CD4-positive, alpha-beta T cell (primary cell): ENCODE measurements at regions not wholly inside any gene's neighbourhood (a gene's known extent, or its start where the extent isn't known, plus 50 kb on each side); places are given as distances from the start of the nearest gene placed in this dataset.

Experiments
- ATAC-seq: fragments of 200-7000 bp; cut with Tn5 transposase; one replicate; pipeline ENCODE4 v1.10.0; 2022; ENCODE audit warnings: mild to moderate bottlenecking; ENCODE audit not compliant: poor library complexity
- CTCF ChIA-PET: fragments of 350-600 bp; sonication (Branson Sonifier 250); formaldehyde crosslinking; loops from one replicate; lab custom pipeline; 2021; ENCODE audit warnings: antibody characterized with exemption, inconsistent platforms; lab: Charles Lee
- POLR2A ChIA-PET: fragments of 350-600 bp; sonication (Branson Sonifier 250); formaldehyde crosslinking; loops from one replicate; lab custom pipeline; 2021; ENCODE audit warnings: antibody characterized with exemption, inconsistent platforms; lab: Charles Lee
- DNase-seq, 14 experiments: peaks; one replicate each; pipeline ENCODE4 v3.0.0-alpha.2; 2013 to 2020; ENCODE audit warnings: mixed read lengths in 2 of 14
- H3K27ac ChIP-seq, 2 donors: one replicate each; pipeline versions ENCODE4 v1.5.1 to v1.7.0; 2013; ENCODE audit warnings: low read length in 2 of 2, low read depth in 1 of 2, mild to moderate bottlenecking in 1 of 2
- H3K27me3 ChIP-seq, 2 experiments: 1 replicate in 1 of 2; 2 replicates in 1 of 2; pipeline versions ENCODE4 v1.6.1 to v1.7.0; 2013; ENCODE audit warnings: low read length in 2 of 2, control low read depth in 1 of 2, mild to moderate bottlenecking in 1 of 2, moderate library complexity in 1 of 2; ENCODE audit not compliant: insufficient read depth in 2 of 2, control insufficient read depth in 1 of 2
- H3K36me3 ChIP-seq: one replicate; pipeline ENCODE4 v1.6.1; 2013; ENCODE audit warnings: low read length, control low read depth; ENCODE audit not compliant: insufficient read depth
- H3K4me1 ChIP-seq: one replicate; pipeline ENCODE4 v1.6.1; 2013; ENCODE audit warnings: low read length, control low read depth; ENCODE audit not compliant: insufficient read depth
- H3K4me3 ChIP-seq: one replicate; pipeline ENCODE4 v1.5.1; 2013; ENCODE audit warnings: mild to moderate bottlenecking, low read length, moderate library complexity
- H3K9me3 ChIP-seq, 2 experiments: 1 replicate in 1 of 2; 2 replicates in 1 of 2; pipeline versions ENCODE4 v1.6.1 to v1.7.0; 2013; ENCODE audit warnings: low read length in 2 of 2, mild to moderate bottlenecking in 2 of 2, control low read depth in 1 of 2, moderate library complexity in 1 of 2; ENCODE audit not compliant: control insufficient read depth in 1 of 2, insufficient read depth in 1 of 2
- H3K27ac Mint-ChIP-seq: one replicate; pipeline ENCODE4 v1.8.0; 2020; ENCODE audit warnings: mixed read lengths
- H3K27me3 Mint-ChIP-seq: one replicate; pipeline ENCODE4 v1.8.0; 2021; ENCODE audit warnings: mixed read lengths
- H3K36me3 Mint-ChIP-seq: one replicate; pipeline ENCODE4 v1.8.0; 2021; ENCODE audit warnings: low read depth, mixed read lengths
- H3K4me1 Mint-ChIP-seq: one replicate; pipeline ENCODE4 v1.8.0; 2021; ENCODE audit warnings: low read depth, mixed read lengths
- H3K4me3 Mint-ChIP-seq: one replicate; pipeline ENCODE4 v1.8.0; 2020; ENCODE audit warnings: mild to moderate bottlenecking, mixed read lengths
- H3K9me3 Mint-ChIP-seq: one replicate; pipeline ENCODE4 v1.8.0; 2020; ENCODE audit warnings: mixed read lengths
- CTCF ChIP-seq: fragments of 200-600 bp; IDR thresholded peaks from one replicate; pipeline ENCODE4 v1.8.0; 2022; ENCODE audit warnings: antibody characterized with exemption, mild to moderate bottlenecking
- intact Hi-C, 2 experiments: fragments of 100-400 bp; cut with DNase I in 1 of 2; cut with micrococcal nuclease in 1 of 2; formaldehyde crosslinking; loops; one replicate each; pipeline versions ENCODE4 v1.15.1 to v1.9.0; 2023 to 2025; cut with DNase I, micrococcal nuclease

- ATAC-seq = no peak
- Mint-ChIP-seq H3K4me1 (no peaks in the 10 kb centered on the region), H3K36me3 (no peaks in the 10 kb centered on the region), H3K27ac (no peak overlapping the region), H3K4me3 (no peak overlapping the region), H3K27me3 (peaks cover 30% of the 10 kb centered on the region), H3K9me3 (no peaks in the 10 kb centered on the region)
- Histone ChIP-seq H3K9me3 (no peaks in the 10 kb centered on the region), H3K4me3 (no peak overlapping the region), H3K4me1 (no peaks in the 10 kb centered on the region), H3K36me3 (no peaks in the 10 kb centered on the region), H3K27me3 (peaks cover 4 to 27% of the 10 kb centered on the region in 2 experiments), H3K27ac (no peak overlapping the region)
- intact Hi-C loops = no loop called here
- POLR2A ChIA-PET = no interaction called here
- TF ChIP-seq CTCF = no peak
- no peak for DNase-seq
- CTCF ChIA-PET = no interaction called here
Measured at GRCh38 chr9:134502266-134502791, 139.3 kb upstream of the COL5A1 start.

- Mint-ChIP-seq H3K9me3 (no peaks in the 10 kb centered on the region), H3K27ac (no peak overlapping the region), H3K4me1 (no peaks in the 10 kb centered on the region), H3K36me3 (no peaks in the 10 kb centered on the region), H3K4me3 (no peak overlapping the region), H3K27me3 (peaks cover 32% of the 10 kb centered on the region)
- ChIA-PET POLR2A (no interaction called here), CTCF (no interaction called here)
- no peaks in the 10 kb centered on the region for H3K4me1 ChIP-seq
- no peak for TF ChIP-seq CTCF
- no peak overlapping the region for H3K4me3 ChIP-seq
- ATAC-seq (no peak), DNase-seq (no peak)
- H3K27ac ChIP-seq = no peak overlapping the region
- intact Hi-C loops = no loop called here
- H3K36me3 ChIP-seq = no peaks in the 10 kb centered on the region
- H3K9me3 ChIP-seq = no peaks in the 10 kb centered on the region
- H3K27me3 ChIP-seq = peaks cover 4 to 27% of the 10 kb centered on the region in 2 experiments
Measured at GRCh38 chr9:134502809-134503211, 138.8 kb upstream of the COL5A1 start.

- Histone ChIP-seq H3K9me3 (no peaks in the 10 kb centered on the region), H3K4me3 (no peak overlapping the region), H3K36me3 (no peaks in the 10 kb centered on the region), H3K27me3 (peaks cover 4 to 27% of the 10 kb centered on the region in 2 experiments), H3K27ac (no peak overlapping the region), H3K4me1 (no peaks in the 10 kb centered on the region)
- CTCF ChIA-PET = no interaction called here
- Mint-ChIP-seq H3K27me3 (peaks cover 32% of the 10 kb centered on the region), H3K9me3 (no peaks in the 10 kb centered on the region), H3K27ac (no peak overlapping the region), H3K4me3 (no peak overlapping the region), H3K36me3 (no peaks in the 10 kb centered on the region), H3K4me1 (no peaks in the 10 kb centered on the region)
- no peak for TF ChIP-seq CTCF
- intact Hi-C loops = no loop called here
- ATAC-seq (no peak), DNase-seq (no peak)
- POLR2A ChIA-PET = no interaction called here
Measured at GRCh38 chr9:134503301-134504105, 138.1 kb upstream of the COL5A1 start.
